Heart right ventricle (tissue), 16 donors: ENCODE measurements at regions not wholly inside any gene's neighbourhood (a gene's known extent, or its start where the extent isn't known, plus 50 kb on each side); places are given as distances from the start of the nearest gene placed in this dataset.

Experiments used
- ATAC-seq, 8 donors: fragments of 200-7000 bp; cut with Tn5 transposase; one replicate each; pipeline ENCODE4 v1.9.1; 2020; ENCODE audit warnings: mild to moderate bottlenecking in 8 of 8, moderate library complexity in 8 of 8, moderate number of reproducible peaks in 1 of 8
- DNase-seq, 2 donors: peaks; one replicate each; pipeline ENCODE4 v3.0.0-alpha.2; 2020
- H3K27ac ChIP-seq, 10 donors: fragments of 200-600 bp; sonication (generic) in 2 of 10; one replicate each; pipeline versions ENCODE4 v1.5.0 to v1.8.0; 2020 to 2022; ENCODE audit warnings: mild to moderate bottlenecking in 3 of 10
- H3K27me3 ChIP-seq, 7 donors: fragments of 200-600 bp; one replicate each; pipeline ENCODE4 v1.8.0; 2021 to 2022; ENCODE audit warnings: mild to moderate bottlenecking in 2 of 7
- H3K36me3 ChIP-seq, 9 donors: fragments of 200-600 bp; sonication (generic) in 1 of 9; one replicate each; pipeline versions ENCODE4 v1.5.0 to v1.8.0; 2020 to 2022; ENCODE audit warnings: mild to moderate bottlenecking in 2 of 9
- H3K4me1 ChIP-seq, 9 donors: fragments of 200-600 bp; sonication (generic) in 1 of 9; one replicate each; pipeline versions ENCODE4 v1.5.0 to v1.8.0; 2020 to 2022; ENCODE audit warnings: mild to moderate bottlenecking in 4 of 9
- H3K4me3 ChIP-seq, 10 donors: fragments of 200-600 bp; sonication (generic) in 2 of 10; one replicate each; pipeline versions ENCODE4 v1.5.0 to v1.8.0; 2020 to 2022; ENCODE audit warnings: mild to moderate bottlenecking in 7 of 10, moderate library complexity in 2 of 10
- H3K9me3 ChIP-seq, 11 donors: fragments of 200-600 bp in 10 of 11; sonication (generic) in 2 of 11; one replicate each; pipeline versions ENCODE4 v1.5.0 to v1.8.0; 2013 to 2022; ENCODE audit warnings: mild to moderate bottlenecking in 2 of 11, control low read depth in 1 of 11, moderate library complexity in 1 of 11
- CTCF ChIP-seq, 9 donors: fragments of 200-600 bp; sonication (generic) in 2 of 9; IDR thresholded peaks; one replicate each; pipeline versions ENCODE4 v1.5.0 to v1.8.0; 2021 to 2022; ENCODE audit warnings: antibody characterized with exemption in 9 of 9, mild to moderate bottlenecking in 5 of 9, moderate library complexity in 1 of 9
- WGBS, 2 donors: extraction: QIAGEN DNeasy Blood & Tissue Kit; methylation state at CpG; one replicate each; pipeline ENCODE4 v1.1.7; 2013; ENCODE audit warnings: inconsistent platforms in 1 of 2; 5-methylcytosine and 5-hydroxymethylcytosine counted together
- intact Hi-C, 10 donors: fragments of 100-400 bp; cut with DNase I; formaldehyde crosslinking; loops; one replicate each; pipeline versions ENCODE4 v1.11.1 to v1.14.2; 2022
- donor health status: Arrhythmogenic right ventricular cardiomyopathy.
- donor health status: ischemic (EF 13 %, LVEDD 7.1; RV severe dilation, severe dysfunction).
- donor health status: healthy with polysubstance abuse.
- donor health status: DM: no; HTN: yes; CAD: no.
- donor health status: DM: no; HTN: no; CAD: no.
- donor health status: ischemic (EF 25% LVEDD 6.9; RV normal size, moderate dysfunction).
- donor health status: ischemic (EF 25% LVEDD 5.7; RV mildly dilated, moderate dysfunction).
- donor health status: healthy.
- donor health status: DM: yes; HTN: yes; CAD: no.
- donor health status: Ischemic cardiomyopathy.
- donor health status: ischemic (EF 35%, LVEDD 5.7; RV mildly dilated, moderate dysfunction).
- donor health status: nonischemic (EF 11% LVEDD 7.7; RV severe dilation, severe dysfunction).
- donor health status: DM: yes; HTN: yes; CAD: no.
- donor health status: PGD.
- donor health status: ischemic (EF 29% LVEDD 5.4; RV normal size, mild dysfunction).
- donor health status: nonischemic (EF 23%, LVEDD 6.1; RV moderate dilation, normal function).

GRCh38 chr9:11269036-11269435 is 656.2 kb upstream of the PTPRD start:
- intact Hi-C loops, result no loop called here
- WGBS, 2 donors, result 51 to 52% methylated on average over 3 of the region's 3 CpGs
- no peak overlapping the region for H3K4me3 ChIP-seq
- no peak for ATAC-seq
- H3K36me3 ChIP-seq, result no peaks in the 10 kb centered on the region
- H3K9me3 ChIP-seq, result peaks cover 0 to 65% (median 16%) of the 10 kb centered on the region in 11 donors
- H3K4me1 ChIP-seq, result no peaks in the 10 kb centered on the region
- no peak overlapping the region for H3K27ac ChIP-seq
- no peak for TF ChIP-seq CTCF (IDR thresholded peaks at IDR 0.05)
- no peaks in the 10 kb centered on the region for H3K27me3 ChIP-seq
- DNase-seq, result no peak

GRCh38 chr9:11275158-11275695 is 662.4 kb upstream of the PTPRD start:
- no peaks in the 10 kb centered on the region for H3K4me1 ChIP-seq
- ATAC-seq (no peak), DNase-seq (no peak)
- WGBS, 2 donors, result 39 to 61% methylated on average over 11 of the region's 11 CpGs
- H3K9me3 ChIP-seq, result peaks cover 0 to 38% (median 0%) of the 10 kb centered on the region in 11 donors
- H3K27me3 ChIP-seq, result no peaks in the 10 kb centered on the region
- H3K4me3 ChIP-seq, result no peak overlapping the region
- no peaks in the 10 kb centered on the region for H3K36me3 ChIP-seq
- no peak overlapping the region for H3K27ac ChIP-seq
- no peak for TF ChIP-seq CTCF (IDR thresholded peaks at IDR 0.05)
- intact Hi-C loops, result no loop called here

GRCh38 chr9:11312966-11313365 is 700.2 kb upstream of the PTPRD start:
- H3K27ac ChIP-seq, result no peak overlapping the region
- WGBS, 2 donors, result 59 to 62% methylated on average over 2 of the region's 2 CpGs
- no peaks in the 10 kb centered on the region for H3K27me3 ChIP-seq
- peaks cover 0 to 18% (median 0%) of the 10 kb centered on the region in 11 donors for H3K9me3 ChIP-seq
- H3K4me3 ChIP-seq, result no peak overlapping the region
- intact Hi-C loops, result loop anchor here in 1 of 10 donors (10.0 kb wide), 1 partner anchor 1268 kb away; no protein-coding TSS in a partner anchor
- no peak for TF ChIP-seq CTCF (IDR thresholded peaks at IDR 0.05)
- H3K4me1 ChIP-seq, result no peaks in the 10 kb centered on the region
- no peak for DNase-seq
- ATAC-seq, result no peak
- no peaks in the 10 kb centered on the region for H3K36me3 ChIP-seq

- no peak for TF ChIP-seq CTCF (IDR thresholded peaks at IDR 0.05)
- Histone ChIP-seq H3K27me3 (no peaks in the 10 kb centered on the region), H3K9me3 (no peaks in the 10 kb centered on the region), H3K36me3 (no peaks in the 10 kb centered on the region), H3K4me1 (no peaks in the 10 kb centered on the region), H3K4me3 (no peak overlapping the region), H3K27ac (no peak overlapping the region)
- intact Hi-C loops, result loop anchor here in 1 of 10 donors (10.0 kb wide), 1 partner anchor 1274 kb away; no protein-coding TSS in a partner anchor
- WGBS, 2 donors, result 66 to 74% methylated on average over 1 of the region's 1 CpG
- ATAC-seq, result no peak
- no peak for DNase-seq
Measured at GRCh38 chr9:11318946-11319345, 706.1 kb upstream of the PTPRD start.
